GM23248 (cell line): ENCODE measurements at regions not wholly inside any gene's neighbourhood (a gene's known extent, or its start where the extent isn't known, plus 50 kb on each side); places are given as distances from the start of the nearest gene placed in this dataset.

Experiments used
- EZH2 ChIP-seq: fragments of 200-600 bp; sonication (generic); IDR thresholded peaks from 2 replicates; pipeline ENCODE4 v1.6.1; 2018; ENCODE audit warnings: antibody characterized with exemption, mild to moderate bottlenecking; ENCODE audit not compliant: insufficient read depth, poor library complexity, severe bottlenecking
- EZH2phosphoT487 ChIP-seq: fragments of 200-600 bp; sonication (generic); IDR thresholded peaks from 2 replicates; pipeline ENCODE4 v1.6.1; 2018; ENCODE audit warnings: antibody characterized with exemption, moderate library complexity, mild to moderate bottlenecking, low read depth; ENCODE audit not compliant: insufficient read depth

- TF ChIP-seq EZH2 (no peak), EZH2phosphoT487 (no peak)
Observed at GRCh38 chr2:145511946-145512345, 992.0 kb upstream of the ZEB2 start.
